H1 (cell line): ENCODE measurements at regions not wholly inside any gene's neighbourhood (a gene's known extent, or its start where the extent isn't known, plus 50 kb on each side); places are given as distances from the start of the nearest gene placed in this dataset.

ENCODE experiments used
- BCL11A ChIP-seq, 2 experiments: IDR thresholded peaks; one replicate each; pipeline ENCODE4 v1.6.1; 2011; ENCODE audit warnings: low read depth in 2 of 2, low read length in 2 of 2, mild to moderate bottlenecking in 2 of 2
- CBX5 ChIP-seq: fragments of 300-800, 300-1000 bp; sonication (generic); IDR thresholded peaks from 2 replicates; pipeline ENCODE4 v1.7.1; 2016; ENCODE audit warnings: antibody characterized with exemption, low read length, low read depth
- CHD2 ChIP-seq: IDR thresholded peaks from 2 replicates; pipeline ENCODE4 v1.6.1; 2012; ENCODE audit warnings: low read length, improper control_type of control experiment
- MAFK ChIP-seq: IDR thresholded peaks from 2 replicates; pipeline ENCODE4 v1.6.1; 2012; ENCODE audit warnings: low read depth, mild to moderate bottlenecking, improper control_type of control experiment, low read length
- TAF1 ChIP-seq: IDR thresholded peaks from 2 replicates; pipeline ENCODE4 v1.6.1; 2011; ENCODE audit warnings: mild to moderate bottlenecking, low read depth, low read length
- TF ChIP-seq, protein P1 (sequence below), 3 experiments: IDR thresholded peaks; 1 replicate in 2 of 3; 2 replicates in 1 of 3; pipeline versions ENCODE4 v1.5.1 to v1.6.1; 2011; ENCODE audit warnings: low read length in 3 of 3, mild to moderate bottlenecking in 3 of 3, inconsistent platforms in 2 of 3, low read depth in 1 of 3, moderate library complexity in 1 of 3; ENCODE audit not compliant: insufficient read depth in 1 of 3; ENCODE audit errors: control extremely low read depth in 1 of 3
- TF ChIP-seq, protein P2 (sequence below): IDR thresholded peaks from 2 replicates; pipeline ENCODE4 v1.6.1; 2012; ENCODE audit warnings: inconsistent platforms

DNA sequence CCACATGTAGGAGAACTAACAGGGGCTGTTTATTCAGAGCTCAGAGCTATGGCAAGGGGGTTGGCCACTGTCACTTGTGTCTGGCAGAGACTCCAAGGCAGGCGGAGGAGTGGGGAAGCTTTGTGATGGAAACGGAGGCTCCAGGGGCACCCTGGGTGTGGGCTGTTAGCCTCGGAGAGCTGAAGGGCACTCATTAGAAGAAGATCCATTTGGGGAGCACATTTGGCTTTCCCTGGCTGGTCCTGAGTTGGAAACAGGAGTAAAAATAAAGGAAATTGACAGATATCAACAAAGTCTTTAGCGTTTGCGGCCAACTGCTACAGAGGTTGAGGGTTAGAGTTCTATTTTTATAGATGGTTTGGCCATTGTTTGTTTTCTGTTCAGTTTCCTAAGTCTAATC, 288.3 kb upstream of the MKI67 start:
- TF ChIP-seq BCL11A (IDR thresholded peaks at IDR 0.05; ENCODE audit: low read depth in 2 of 2, low read length in 2 of 2): no peak
- TF ChIP-seq, protein P1, sequence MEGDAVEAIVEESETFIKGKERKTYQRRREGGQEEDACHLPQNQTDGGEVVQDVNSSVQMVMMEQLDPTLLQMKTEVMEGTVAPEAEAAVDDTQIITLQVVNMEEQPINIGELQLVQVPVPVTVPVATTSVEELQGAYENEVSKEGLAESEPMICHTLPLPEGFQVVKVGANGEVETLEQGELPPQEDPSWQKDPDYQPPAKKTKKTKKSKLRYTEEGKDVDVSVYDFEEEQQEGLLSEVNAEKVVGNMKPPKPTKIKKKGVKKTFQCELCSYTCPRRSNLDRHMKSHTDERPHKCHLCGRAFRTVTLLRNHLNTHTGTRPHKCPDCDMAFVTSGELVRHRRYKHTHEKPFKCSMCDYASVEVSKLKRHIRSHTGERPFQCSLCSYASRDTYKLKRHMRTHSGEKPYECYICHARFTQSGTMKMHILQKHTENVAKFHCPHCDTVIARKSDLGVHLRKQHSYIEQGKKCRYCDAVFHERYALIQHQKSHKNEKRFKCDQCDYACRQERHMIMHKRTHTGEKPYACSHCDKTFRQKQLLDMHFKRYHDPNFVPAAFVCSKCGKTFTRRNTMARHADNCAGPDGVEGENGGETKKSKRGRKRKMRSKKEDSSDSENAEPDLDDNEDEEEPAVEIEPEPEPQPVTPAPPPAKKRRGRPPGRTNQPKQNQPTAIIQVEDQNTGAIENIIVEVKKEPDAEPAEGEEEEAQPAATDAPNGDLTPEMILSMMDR (IDR thresholded peaks at IDR 0.05; ENCODE audit: control extremely low read depth in 1 of 3, insufficient read depth in 1 of 3, low read depth in 1 of 3, low read length in 3 of 3): no peak
- no peak for TF ChIP-seq TAF1
- no peak for TF ChIP-seq CHD2
- TF ChIP-seq, protein P2, sequence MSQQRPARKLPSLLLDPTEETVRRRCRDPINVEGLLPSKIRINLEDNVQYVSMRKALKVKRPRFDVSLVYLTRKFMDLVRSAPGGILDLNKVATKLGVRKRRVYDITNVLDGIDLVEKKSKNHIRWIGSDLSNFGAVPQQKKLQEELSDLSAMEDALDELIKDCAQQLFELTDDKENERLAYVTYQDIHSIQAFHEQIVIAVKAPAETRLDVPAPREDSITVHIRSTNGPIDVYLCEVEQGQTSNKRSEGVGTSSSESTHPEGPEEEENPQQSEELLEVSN: no peak
- no peak for TF ChIP-seq MAFK
- TF ChIP-seq CBX5: no peak
